GM21737 (cell line): ENCODE measurements at regions not wholly inside any gene's neighbourhood (a gene's known extent, or its start where the extent isn't known, plus 50 kb on each side); places are given as distances from the start of the nearest gene placed in this dataset.

ENCODE experiments used
- ATAC-seq: cut with Tn5 transposase; IDR thresholded peaks from one replicate; pipeline ENCODE4 v1.9.1; 2021; ENCODE audit warnings: mild to moderate bottlenecking, moderate library complexity; ENCODE audit not compliant: unreplicated experiment

DNA sequence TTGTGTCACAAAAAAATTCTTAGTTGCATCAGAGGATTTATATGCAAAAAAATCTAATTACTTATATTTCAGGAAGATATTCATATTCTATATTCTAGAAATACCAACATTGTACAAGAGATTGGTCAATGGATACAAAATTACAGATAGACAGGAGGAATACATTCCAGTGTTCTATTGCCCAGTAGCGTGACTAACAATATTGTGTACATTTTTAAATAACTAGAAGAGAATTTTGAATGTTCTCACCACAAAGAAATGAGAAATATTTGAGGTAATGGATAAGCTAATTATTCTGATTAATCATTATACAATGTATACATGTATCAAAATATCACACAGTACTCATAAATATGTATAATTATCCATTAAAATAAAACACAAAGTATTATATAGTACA lies 253.3 kb downstream of the IPMK start:
- no peak for ATAC-seq

DNA sequence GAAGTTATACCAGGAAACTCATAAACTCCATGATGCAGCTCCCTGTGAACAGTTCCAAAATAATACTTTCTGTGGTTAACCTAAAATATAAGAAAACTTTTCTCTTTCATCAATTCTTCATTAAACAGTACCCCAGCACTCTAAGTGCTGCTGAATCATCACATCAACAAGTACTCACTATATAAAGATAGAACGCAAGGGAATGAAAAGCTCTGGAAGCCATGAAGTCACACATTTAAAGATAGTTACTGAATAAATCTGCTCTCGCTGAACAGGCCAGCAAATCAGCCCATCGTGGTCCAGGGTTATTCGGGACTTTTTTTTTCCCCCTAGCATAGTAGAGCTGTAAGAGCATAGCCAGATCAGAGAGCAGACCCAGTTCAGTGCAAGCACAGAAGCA lies 254.3 kb downstream of the IPMK start:
- no peak for ATAC-seq

- ATAC-seq, result no peak
These were observed 257.5 kb downstream of the IPMK start for GRCh38 chr10:58010073-58010702.

- no peak for ATAC-seq
These were observed 263.7 kb downstream of the IPMK start for GRCh38 chr10:58003945-58004344.

GRCh38 chr10:58001159-58001558 lies 266.5 kb downstream of the IPMK start:
- no peak for ATAC-seq

DNA sequence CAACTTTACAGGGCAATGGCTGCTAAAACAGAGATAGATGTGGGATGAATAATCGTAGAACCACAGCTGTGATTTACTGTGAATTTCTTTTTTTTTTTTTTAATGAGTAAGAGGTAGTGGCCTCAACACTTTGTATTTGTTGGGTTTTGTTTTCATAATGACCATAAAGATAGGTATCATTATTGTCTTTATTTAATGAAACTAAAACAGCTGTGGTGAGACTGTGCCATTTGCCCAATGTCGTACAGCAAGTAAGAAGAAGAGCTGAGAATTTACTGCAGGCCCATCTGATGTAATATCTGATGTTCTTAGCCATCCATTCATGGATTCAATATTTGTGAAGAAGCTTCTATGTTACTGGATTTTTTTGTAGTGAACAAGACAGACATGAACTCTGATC lies 271.2 kb downstream of the IPMK start:
- ATAC-seq, result no peak

DNA sequence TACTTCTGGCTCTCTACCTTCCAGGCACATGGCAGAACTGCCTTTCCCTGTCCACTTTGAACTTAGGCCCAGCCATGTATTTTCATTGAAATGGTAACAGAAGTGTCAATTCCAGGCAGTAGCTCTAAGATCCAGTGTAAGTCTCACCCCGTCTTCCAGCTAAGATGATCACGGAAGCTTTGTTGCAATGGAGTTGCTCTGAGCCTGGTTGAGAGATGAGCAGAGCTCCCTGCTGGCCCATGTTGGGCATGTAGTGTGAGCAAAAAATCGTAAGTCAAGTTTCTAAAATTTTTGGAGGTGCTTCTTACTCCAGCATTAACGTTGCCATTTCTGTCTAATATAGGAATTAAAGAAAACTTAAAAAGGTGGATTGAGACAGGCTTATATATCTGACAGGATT lies 274.4 kb downstream of the IPMK start:
- ATAC-seq, result no peak

- ATAC-seq, result no peak
These were observed 275.2 kb downstream of the IPMK start for GRCh38 chr10:57992321-57993077.

DNA sequence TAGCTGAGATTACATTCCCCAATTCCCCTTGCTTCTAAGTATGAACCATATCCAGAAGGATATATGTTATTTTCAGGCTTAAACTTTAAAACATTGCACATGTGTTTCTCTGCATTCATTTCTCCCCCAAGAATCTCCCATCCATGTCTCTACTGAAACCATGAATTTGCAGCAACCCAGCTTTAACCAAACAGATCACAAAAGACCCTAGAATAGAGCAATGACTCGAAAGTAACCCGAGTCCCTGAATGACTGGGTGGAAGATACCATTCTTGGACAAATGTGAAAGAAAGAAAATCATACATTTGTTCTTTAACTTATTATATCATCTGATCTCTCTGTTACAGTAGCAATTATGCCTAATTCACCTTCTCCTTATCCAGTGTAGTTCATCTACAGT lies 278.7 kb downstream of the IPMK start:
- ATAC-seq, result no peak

GRCh38 chr10:57987055-57987721 lies 280.5 kb downstream of the IPMK start:
- no peak for ATAC-seq

- ATAC-seq, result no peak
These were observed 281.3 kb downstream of the IPMK start for GRCh38 chr10:57986422-57986821.

DNA sequence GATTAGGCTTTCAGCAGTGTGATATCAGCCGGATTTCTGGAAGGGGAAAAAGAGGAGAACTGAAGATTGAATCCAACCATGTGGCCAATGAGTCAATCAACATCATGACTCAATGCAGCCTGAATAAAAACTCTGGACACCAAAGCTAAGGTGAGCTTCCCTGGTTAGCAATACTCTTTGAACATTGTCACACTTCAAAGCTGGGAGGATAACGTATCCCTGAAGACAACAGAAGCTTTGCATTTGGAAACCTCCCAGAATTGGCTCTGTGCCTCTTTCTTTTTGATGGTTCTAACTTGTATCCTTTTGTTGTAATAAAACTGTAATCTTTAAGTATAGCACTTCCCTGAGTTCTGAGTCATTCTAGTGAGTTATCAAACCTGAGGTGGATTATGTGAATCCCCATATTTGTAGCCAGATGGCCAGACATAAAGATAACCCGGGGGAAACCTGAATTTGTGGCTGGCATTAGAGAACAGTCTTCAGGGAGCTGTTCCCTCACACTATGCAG lies 284.4 kb downstream of the IPMK start:
- ATAC-seq, result no peak

- ATAC-seq, result no peak
These were observed 285.6 kb downstream of the IPMK start for GRCh38 chr10:57982091-57982490.

- ATAC-seq, result no peak
These were observed 287.7 kb downstream of the IPMK start for GRCh38 chr10:57979956-57980355.

DNA sequence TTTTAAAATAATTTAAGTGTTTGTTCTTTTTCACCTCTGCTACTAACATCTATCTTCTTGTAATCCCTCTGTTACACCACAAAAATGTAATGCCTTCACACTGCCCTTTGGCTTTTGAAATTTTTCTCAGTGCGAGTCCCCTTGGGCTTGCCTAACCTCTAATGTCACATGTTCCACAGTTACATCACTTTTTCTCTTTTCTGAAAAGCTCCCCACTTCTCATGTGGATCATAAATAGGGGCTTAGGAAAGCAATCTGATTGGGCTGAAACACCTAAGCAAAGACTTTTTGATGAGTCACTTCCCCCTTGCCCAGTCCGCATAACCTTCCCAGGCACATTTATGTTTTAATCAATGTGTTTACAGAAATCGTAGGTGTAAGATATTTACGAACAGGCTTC lies 288.2 kb downstream of the IPMK start:
- no peak for ATAC-seq

GRCh38 chr10:57977262-57977661 lies 290.4 kb downstream of the IPMK start:
- no peak for ATAC-seq

DNA sequence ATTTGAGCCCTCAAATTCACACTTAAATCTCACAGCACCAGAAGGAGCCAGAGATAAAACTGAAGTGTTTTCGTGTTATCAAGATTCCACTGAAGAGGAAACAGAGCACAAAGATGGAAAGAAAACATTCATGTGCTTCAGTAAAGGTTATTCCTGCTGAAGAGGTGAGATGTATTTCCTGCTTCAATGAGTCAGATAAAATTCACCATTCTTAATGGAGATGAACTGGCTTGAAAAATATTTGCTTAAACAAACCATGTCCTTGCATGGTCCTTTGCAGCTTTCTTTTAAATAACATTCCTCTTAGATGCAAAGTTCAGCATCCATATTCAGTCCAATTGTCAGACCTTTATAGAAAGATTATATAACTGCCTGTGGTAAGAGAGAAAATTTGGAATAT lies 294.2 kb downstream of the IPMK start:
- ATAC-seq, result no peak

GRCh38 chr10:57972783-57973182 lies 294.9 kb downstream of the IPMK start:
- no peak for ATAC-seq

- no peak for ATAC-seq
These were observed 299.2 kb downstream of the IPMK start for GRCh38 chr10:57968328-57969016.

DNA sequence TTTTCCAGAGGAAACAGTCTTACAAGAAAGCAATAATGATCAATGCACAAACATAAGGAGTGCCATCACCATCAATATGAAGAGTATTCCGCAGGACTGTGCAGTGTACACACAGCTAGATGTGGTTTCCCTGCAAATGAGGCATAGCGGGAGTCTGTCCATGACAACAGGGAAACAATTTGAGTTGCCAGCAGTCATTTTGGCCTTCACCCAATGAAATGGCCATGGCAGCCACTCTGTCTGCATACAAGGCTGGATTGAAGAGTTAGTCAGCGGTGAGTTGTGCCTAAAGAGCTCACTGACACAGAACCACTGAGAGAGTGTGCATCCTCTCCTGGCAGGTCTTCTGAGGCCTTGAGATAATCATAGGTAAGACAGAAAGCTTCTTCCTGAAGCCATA lies 303.3 kb downstream of the IPMK start:
- ATAC-seq, result no peak

GRCh38 chr10:57963546-57963945 lies 304.1 kb downstream of the IPMK start:
- no peak for ATAC-seq
